ENCODE measurements at regions not wholly inside any gene's neighbourhood (a gene's known extent, or its start where the extent isn't known, plus 50 kb on each side); places are given as distances from the start of the nearest gene placed in this dataset.

DNA sequence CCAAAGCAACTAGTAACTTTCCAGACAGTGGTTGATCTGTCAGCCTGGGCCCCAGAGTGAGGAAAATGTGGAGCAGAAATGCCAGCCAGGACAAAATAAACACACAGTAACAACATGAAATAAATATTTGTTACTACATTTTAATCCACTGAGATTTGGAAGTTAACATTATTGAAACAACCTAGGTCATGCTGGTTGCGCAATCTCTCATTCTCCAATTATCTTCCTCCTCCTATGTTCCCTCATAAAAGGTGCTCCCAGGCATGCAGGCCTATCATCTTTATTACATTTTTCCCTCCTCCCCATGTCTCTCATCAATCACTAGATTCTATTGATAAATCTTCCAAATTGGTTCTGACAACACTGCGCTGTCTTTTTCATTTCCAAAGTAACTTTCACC, 363.1 kb downstream of the HINT1 start:
- Histone ChIP-seq H3K9ac (ENCODE audit: low read depth in 1 of 2, low read length in 2 of 2) (no peak overlapping the region), H3K27ac (ENCODE audit: low read depth, low read length) (no peak overlapping the region), H3K4me3 (ENCODE audit: low read depth in 1 of 2, low read length in 2 of 2) (no peak overlapping the region), H3K36me3 (ENCODE audit: control insufficient read depth in 1 of 2, insufficient read depth in 2 of 2, low read length in 2 of 2) (no peaks in the 10 kb centered on the region), H3K27me3 (ENCODE audit: control insufficient read depth in 1 of 2, insufficient read depth in 2 of 2, low read length in 2 of 2) (no peaks in the 10 kb centered on the region), H3K9me3 (ENCODE audit: control insufficient read depth in 1 of 2, low read length in 2 of 2) (no peaks in the 10 kb centered on the region), H3K4me1 (ENCODE audit: control insufficient read depth in 1 of 2, insufficient read depth in 2 of 2, low read length in 2 of 2) (no peaks in the 10 kb centered on the region)

DNA sequence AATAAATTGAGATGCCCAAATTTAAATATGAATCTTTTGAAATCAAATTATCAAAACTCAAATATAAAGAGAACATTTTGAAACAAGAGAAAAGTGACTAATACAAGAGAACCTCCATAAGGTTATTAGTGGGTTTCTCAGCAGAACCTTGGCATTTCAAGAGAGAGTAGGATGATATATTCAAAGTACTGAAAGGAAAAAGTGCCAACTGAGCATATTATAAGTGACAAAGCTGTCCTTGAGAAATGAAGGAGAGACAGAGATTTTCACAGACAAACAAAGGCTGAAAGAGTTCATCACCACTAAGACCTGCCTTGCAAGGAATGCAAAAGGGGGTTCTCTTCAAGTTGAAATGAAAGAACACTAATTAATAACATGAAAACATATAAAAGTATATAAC, 366.0 kb downstream of the HINT1 start:
- Histone ChIP-seq H3K27me3 (ENCODE audit: control insufficient read depth in 1 of 2, insufficient read depth in 2 of 2, low read length in 2 of 2) (no peaks in the 10 kb centered on the region), H3K27ac (ENCODE audit: low read depth, low read length) (no peak overlapping the region), H3K4me1 (ENCODE audit: control insufficient read depth in 1 of 2, insufficient read depth in 2 of 2, low read length in 2 of 2) (no peaks in the 10 kb centered on the region), H3K36me3 (ENCODE audit: control insufficient read depth in 1 of 2, insufficient read depth in 2 of 2, low read length in 2 of 2) (no peaks in the 10 kb centered on the region), H3K9ac (ENCODE audit: low read depth in 1 of 2, low read length in 2 of 2) (no peak overlapping the region), H3K4me3 (ENCODE audit: low read depth in 1 of 2, low read length in 2 of 2) (no peak overlapping the region), H3K9me3 (ENCODE audit: control insufficient read depth in 1 of 2, low read length in 2 of 2) (no peaks in the 10 kb centered on the region)

DNA sequence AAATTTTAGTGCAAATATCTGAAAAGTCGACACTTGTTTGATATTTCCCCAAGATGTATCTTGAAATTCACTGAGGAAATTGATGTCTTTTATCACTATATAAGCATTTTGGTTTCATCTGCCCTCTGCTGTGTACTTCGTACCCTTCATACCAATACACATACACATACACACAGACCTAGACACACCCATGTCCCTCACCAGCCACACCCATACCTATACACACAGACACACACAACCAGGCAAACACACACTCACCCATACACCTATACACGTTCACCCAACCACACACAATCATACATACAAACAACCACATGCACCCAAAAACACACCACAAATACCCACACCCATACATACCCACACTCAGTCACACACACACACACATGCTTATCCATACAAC, 367.8 kb downstream of the HINT1 start:
- no peaks in the 10 kb centered on the region for H3K4me1 ChIP-seq (ENCODE audit: control insufficient read depth in 1 of 2, insufficient read depth in 2 of 2, low read length in 2 of 2)
- H3K27ac ChIP-seq (ENCODE audit: low read depth, low read length) = no peak overlapping the region
- no peaks in the 10 kb centered on the region for H3K9me3 ChIP-seq (ENCODE audit: control insufficient read depth in 1 of 2, low read length in 2 of 2)
- H3K4me3 ChIP-seq (ENCODE audit: low read depth in 1 of 2, low read length in 2 of 2) = no peak overlapping the region
- H3K27me3 ChIP-seq (ENCODE audit: control insufficient read depth in 1 of 2, insufficient read depth in 2 of 2, low read length in 2 of 2) = no peaks in the 10 kb centered on the region
- no peaks in the 10 kb centered on the region for H3K36me3 ChIP-seq (ENCODE audit: control insufficient read depth in 1 of 2, insufficient read depth in 2 of 2, low read length in 2 of 2)
- H3K9ac ChIP-seq (ENCODE audit: low read depth in 1 of 2, low read length in 2 of 2) = no peak overlapping the region

GRCh38 chr5:130796902-130797301, 368.2 kb downstream of the HINT1 start:
- Histone ChIP-seq H3K27me3 (ENCODE audit: control insufficient read depth in 1 of 2, insufficient read depth in 2 of 2, low read length in 2 of 2) (no peaks in the 10 kb centered on the region), H3K4me3 (ENCODE audit: low read depth in 1 of 2, low read length in 2 of 2) (no peak overlapping the region), H3K27ac (ENCODE audit: low read depth, low read length) (no peak overlapping the region), H3K36me3 (ENCODE audit: control insufficient read depth in 1 of 2, insufficient read depth in 2 of 2, low read length in 2 of 2) (no peaks in the 10 kb centered on the region), H3K4me1 (ENCODE audit: control insufficient read depth in 1 of 2, insufficient read depth in 2 of 2, low read length in 2 of 2) (no peaks in the 10 kb centered on the region), H3K9ac (ENCODE audit: low read depth in 1 of 2, low read length in 2 of 2) (no peak overlapping the region), H3K9me3 (ENCODE audit: control insufficient read depth in 1 of 2, low read length in 2 of 2) (no peaks in the 10 kb centered on the region)

DNA sequence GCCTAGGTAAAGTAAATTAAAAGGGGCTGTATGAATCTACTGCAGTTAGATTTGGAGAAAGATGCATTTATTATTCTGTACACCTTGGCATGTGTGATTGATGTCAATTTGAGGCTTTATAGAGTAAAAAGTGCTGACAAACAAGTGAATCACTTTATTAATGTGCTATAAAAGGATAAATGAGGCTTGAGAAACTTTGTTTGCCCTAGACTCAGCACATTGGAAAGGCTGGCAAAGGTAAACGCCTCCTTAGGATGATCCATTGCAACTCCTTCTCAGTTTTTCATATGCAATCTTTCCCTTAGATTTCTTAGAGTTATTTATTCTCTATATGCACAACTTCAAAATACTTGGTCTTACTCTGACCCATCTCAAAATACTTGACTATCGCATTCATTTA, 369.0 kb downstream of the HINT1 start:
- no peaks in the 10 kb centered on the region for H3K9me3 ChIP-seq (ENCODE audit: control insufficient read depth in 1 of 2, low read length in 2 of 2)
- no peaks in the 10 kb centered on the region for H3K27me3 ChIP-seq (ENCODE audit: control insufficient read depth in 1 of 2, insufficient read depth in 2 of 2, low read length in 2 of 2)
- no peak overlapping the region for H3K27ac ChIP-seq (ENCODE audit: low read depth, low read length)
- no peak overlapping the region for H3K9ac ChIP-seq (ENCODE audit: low read depth in 1 of 2, low read length in 2 of 2)
- H3K4me3 ChIP-seq (ENCODE audit: low read depth in 1 of 2, low read length in 2 of 2) = no peak overlapping the region
- no peaks in the 10 kb centered on the region for H3K36me3 ChIP-seq (ENCODE audit: control insufficient read depth in 1 of 2, insufficient read depth in 2 of 2, low read length in 2 of 2)
- no peaks in the 10 kb centered on the region for H3K4me1 ChIP-seq (ENCODE audit: control insufficient read depth in 1 of 2, insufficient read depth in 2 of 2, low read length in 2 of 2)

GRCh38 chr5:130795037-130795436, 370.0 kb downstream of the HINT1 start:
- H3K9me3 ChIP-seq (ENCODE audit: control insufficient read depth in 1 of 2, low read length in 2 of 2) = no peaks in the 10 kb centered on the region
- H3K9ac ChIP-seq (ENCODE audit: low read depth in 1 of 2, low read length in 2 of 2) = no peak overlapping the region

DNA sequence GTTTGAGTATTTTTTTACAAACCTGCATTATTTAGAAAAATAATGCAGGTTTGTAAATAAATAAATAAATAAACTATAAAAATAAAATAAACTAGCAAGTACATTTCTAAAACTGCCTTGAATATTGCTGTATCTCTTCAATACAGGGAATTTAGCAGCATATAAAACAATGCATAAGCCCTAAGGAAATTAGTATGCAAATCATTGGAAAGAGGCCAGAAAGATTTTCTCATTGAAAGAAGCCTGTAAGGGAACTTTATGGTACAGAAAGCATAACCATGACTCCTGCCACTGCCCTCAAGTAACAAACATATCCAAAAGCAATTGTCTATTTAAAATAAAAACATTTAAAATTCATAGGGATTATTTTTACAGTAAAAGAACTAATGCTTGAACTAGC, 387.3 kb downstream of the HINT1 start:
- no peaks in the 10 kb centered on the region for H3K4me1 ChIP-seq (ENCODE audit: control insufficient read depth in 1 of 2, insufficient read depth in 2 of 2, low read length in 2 of 2)
- no peaks in the 10 kb centered on the region for H3K27me3 ChIP-seq (ENCODE audit: control insufficient read depth in 1 of 2, insufficient read depth in 2 of 2, low read length in 2 of 2)
- no peak overlapping the region for H3K4me3 ChIP-seq (ENCODE audit: low read depth in 1 of 2, low read length in 2 of 2)
- no peak overlapping the region for H3K27ac ChIP-seq (ENCODE audit: low read depth, low read length)
- H3K36me3 ChIP-seq (ENCODE audit: control insufficient read depth in 1 of 2, insufficient read depth in 2 of 2, low read length in 2 of 2) = no peaks in the 10 kb centered on the region
- no peaks in the 10 kb centered on the region for H3K9me3 ChIP-seq (ENCODE audit: control insufficient read depth in 1 of 2, low read length in 2 of 2)
- no peak overlapping the region for H3K9ac ChIP-seq (ENCODE audit: low read depth in 1 of 2, low read length in 2 of 2)

More at GRCh38 chr5:130795037-130795436, 370.0 kb downstream of the HINT1 start:
- Histone ChIP-seq H3K36me3 (ENCODE audit: control insufficient read depth in 1 of 2, insufficient read depth in 2 of 2, low read length in 2 of 2) (no peaks in the 10 kb centered on the region), H3K4me1 (ENCODE audit: control insufficient read depth in 1 of 2, insufficient read depth in 2 of 2, low read length in 2 of 2) (no peaks in the 10 kb centered on the region), H3K4me3 (ENCODE audit: low read depth in 1 of 2, low read length in 2 of 2) (no peak overlapping the region), H3K27me3 (ENCODE audit: control insufficient read depth in 1 of 2, insufficient read depth in 2 of 2, low read length in 2 of 2) (no peaks in the 10 kb centered on the region), H3K27ac (ENCODE audit: low read depth, low read length) (no peak overlapping the region)

DNA sequence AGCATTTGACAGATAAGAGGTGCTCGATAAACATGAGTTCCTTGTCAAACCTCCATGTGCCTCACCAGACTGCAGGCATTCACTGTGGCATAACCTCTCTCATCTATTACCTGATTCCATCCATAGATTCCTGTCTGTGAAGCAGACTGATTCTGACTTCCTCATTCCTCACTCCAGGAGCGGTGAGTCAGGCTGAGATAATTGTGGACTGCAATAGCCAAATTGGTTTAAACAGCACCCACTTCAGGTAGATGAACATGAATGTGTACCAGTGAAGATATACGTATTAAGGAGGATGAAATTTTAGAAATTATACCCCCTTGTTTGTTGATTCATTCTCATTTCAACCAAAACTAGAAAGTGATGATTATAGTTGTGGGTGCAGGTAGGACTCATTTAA, 391.2 kb downstream of the HINT1 start:
- no peaks in the 10 kb centered on the region for H3K36me3 ChIP-seq (ENCODE audit: control insufficient read depth in 1 of 2, insufficient read depth in 2 of 2, low read length in 2 of 2)
- no peaks in the 10 kb centered on the region for H3K27me3 ChIP-seq (ENCODE audit: control insufficient read depth in 1 of 2, insufficient read depth in 2 of 2, low read length in 2 of 2)
- no peak overlapping the region for H3K4me3 ChIP-seq (ENCODE audit: low read depth in 1 of 2, low read length in 2 of 2)
- no peak overlapping the region for H3K27ac ChIP-seq (ENCODE audit: low read depth, low read length)
- H3K4me1 ChIP-seq (ENCODE audit: control insufficient read depth in 1 of 2, insufficient read depth in 2 of 2, low read length in 2 of 2) = no peaks in the 10 kb centered on the region
- H3K9me3 ChIP-seq (ENCODE audit: control insufficient read depth in 1 of 2, low read length in 2 of 2) = no peaks in the 10 kb centered on the region
- H3K9ac ChIP-seq (ENCODE audit: low read depth in 1 of 2, low read length in 2 of 2) = no peak overlapping the region

DNA sequence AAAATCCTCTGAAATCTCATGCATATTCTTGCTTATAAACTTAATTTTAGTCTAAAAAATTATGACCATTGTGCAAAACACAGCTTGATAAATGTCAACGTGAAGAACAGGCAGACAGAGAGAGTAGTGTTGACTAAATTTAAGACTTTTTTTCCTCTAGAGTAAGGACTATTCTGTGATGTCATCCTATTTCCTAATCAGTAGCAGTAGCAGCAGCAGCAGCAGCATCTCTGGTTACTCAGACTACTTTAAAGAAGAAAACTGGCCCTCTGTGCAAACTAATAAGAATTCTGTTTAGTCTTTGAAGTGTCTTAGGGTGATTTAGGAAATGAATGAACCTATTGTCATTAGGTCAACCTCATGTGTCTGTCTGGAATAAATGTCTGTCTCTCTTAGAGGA, 403.0 kb downstream of the HINT1 start:
- Histone ChIP-seq H3K36me3 (ENCODE audit: control insufficient read depth in 1 of 2, insufficient read depth in 2 of 2, low read length in 2 of 2) (no peaks in the 10 kb centered on the region), H3K9me3 (ENCODE audit: control insufficient read depth in 1 of 2, low read length in 2 of 2) (no peaks in the 10 kb centered on the region), H3K27ac (ENCODE audit: low read depth, low read length) (no peak overlapping the region), H3K4me3 (ENCODE audit: low read depth in 1 of 2, low read length in 2 of 2) (no peak overlapping the region), H3K27me3 (ENCODE audit: control insufficient read depth in 1 of 2, insufficient read depth in 2 of 2, low read length in 2 of 2) (no peaks in the 10 kb centered on the region), H3K4me1 (ENCODE audit: control insufficient read depth in 1 of 2, insufficient read depth in 2 of 2, low read length in 2 of 2) (no peaks in the 10 kb centered on the region), H3K9ac (ENCODE audit: low read depth in 1 of 2, low read length in 2 of 2) (no peak overlapping the region)

DNA sequence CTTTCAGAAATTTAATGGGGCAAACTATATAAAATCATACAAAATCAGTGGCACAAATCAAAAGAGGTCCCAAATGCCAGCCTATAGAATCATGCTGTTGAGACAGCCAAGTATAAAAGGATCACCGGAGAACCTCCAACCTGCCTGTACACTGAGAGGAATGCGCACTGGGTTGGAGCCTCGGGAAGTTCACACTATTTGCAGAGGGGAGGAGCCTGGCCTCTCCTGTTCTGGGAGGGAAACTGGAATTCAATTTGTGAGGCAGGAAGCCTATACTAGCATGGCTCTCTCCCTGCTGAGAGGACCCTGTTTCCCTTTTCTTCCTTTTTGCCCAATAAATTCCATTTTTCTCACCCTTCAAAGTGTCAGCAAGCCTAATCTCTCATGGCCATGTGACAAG, 406.0 kb downstream of the HINT1 start:
- Histone ChIP-seq H3K9me3 (ENCODE audit: control insufficient read depth in 1 of 2, low read length in 2 of 2) (no peaks in the 10 kb centered on the region), H3K4me1 (ENCODE audit: control insufficient read depth in 1 of 2, insufficient read depth in 2 of 2, low read length in 2 of 2) (no peaks in the 10 kb centered on the region), H3K36me3 (ENCODE audit: control insufficient read depth in 1 of 2, insufficient read depth in 2 of 2, low read length in 2 of 2) (no peaks in the 10 kb centered on the region), H3K27me3 (ENCODE audit: control insufficient read depth in 1 of 2, insufficient read depth in 2 of 2, low read length in 2 of 2) (no peaks in the 10 kb centered on the region), H3K27ac (ENCODE audit: low read depth, low read length) (no peak overlapping the region), H3K9ac (ENCODE audit: low read depth in 1 of 2, low read length in 2 of 2) (no peak overlapping the region), H3K4me3 (ENCODE audit: low read depth in 1 of 2, low read length in 2 of 2) (no peak overlapping the region)

- Histone ChIP-seq H3K27ac (ENCODE audit: low read depth, low read length) (no peak overlapping the region), H3K9ac (ENCODE audit: low read depth in 1 of 2, low read length in 2 of 2) (no peak overlapping the region), H3K4me1 (ENCODE audit: control insufficient read depth in 1 of 2, insufficient read depth in 2 of 2, low read length in 2 of 2) (no peaks in the 10 kb centered on the region), H3K36me3 (ENCODE audit: control insufficient read depth in 1 of 2, insufficient read depth in 2 of 2, low read length in 2 of 2) (no peaks in the 10 kb centered on the region), H3K9me3 (ENCODE audit: control insufficient read depth in 1 of 2, low read length in 2 of 2) (no peaks in the 10 kb centered on the region), H3K27me3 (ENCODE audit: control insufficient read depth in 1 of 2, insufficient read depth in 2 of 2, low read length in 2 of 2) (no peaks in the 10 kb centered on the region), H3K4me3 (ENCODE audit: low read depth in 1 of 2, low read length in 2 of 2) (no peak overlapping the region)
Measured at GRCh38 chr5:130747556-130747955, 417.5 kb downstream of the HINT1 start.
